ENCODE measurements at regions not wholly inside any gene's neighbourhood (a gene's known extent, or its start where the extent isn't known, plus 50 kb on each side); places are given as distances from the start of the nearest gene placed in this dataset.
"Not testable (repeated sequence)": the region's sequence is repeated elsewhere in the genome, so short reads cannot be mapped to it uniquely, and the experiment has no call there.

DNA sequence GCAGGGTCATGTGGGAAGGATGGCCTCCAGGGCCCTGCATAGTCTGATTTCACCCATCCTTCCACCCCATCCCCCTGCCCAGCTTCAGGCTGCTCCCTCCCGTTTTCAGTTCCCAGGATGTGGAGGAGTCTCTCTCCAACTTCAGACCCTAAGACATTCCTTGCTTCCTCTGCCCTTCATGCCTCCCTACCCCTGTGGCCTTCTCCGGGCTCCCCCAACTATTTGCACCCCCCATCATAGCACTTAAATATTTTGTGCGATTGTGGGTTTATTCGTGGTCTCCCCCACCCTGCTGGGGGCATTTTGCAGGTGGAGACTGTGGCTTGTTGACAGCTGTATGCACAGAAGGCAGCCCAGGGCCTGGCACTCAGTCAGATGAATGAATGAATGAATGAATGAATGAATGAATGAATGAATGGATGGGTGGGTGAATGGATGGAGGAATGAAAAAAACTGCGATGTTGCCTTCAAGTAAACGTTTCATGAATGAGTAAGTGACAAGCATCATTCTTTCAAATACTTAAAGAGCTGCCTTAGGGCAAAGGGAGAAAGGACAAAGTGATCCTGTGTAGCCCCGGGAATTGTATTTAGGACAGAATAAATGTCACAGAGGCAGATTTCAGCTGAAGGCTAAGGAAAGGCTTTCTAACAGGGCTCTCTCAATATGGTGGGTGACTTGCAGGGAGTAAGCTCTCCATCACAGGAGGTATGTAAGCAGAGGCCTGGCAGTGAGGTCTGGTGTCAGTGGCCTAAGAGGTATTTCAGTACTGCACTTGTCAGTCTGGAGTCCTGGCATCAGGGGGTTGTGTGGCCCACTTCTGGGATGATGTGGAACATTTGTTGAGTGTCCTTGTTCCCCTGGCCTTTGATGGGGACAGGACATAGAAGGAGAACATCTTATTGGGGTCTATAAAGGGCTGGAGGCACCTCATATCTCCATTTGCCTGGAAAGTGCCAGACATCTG lies 156.4 kb downstream of the PTPRU start:
- Histone ChIP-seq H3K4me1 (ENCODE audit: control insufficient read depth, low read depth, low read length) (no peaks in the 10 kb centered on the region), H3K4me3 (ENCODE audit: low read length) (no peak overlapping the region), H3K9ac (ENCODE audit: low read length) (no peak overlapping the region), H3K27me3 (ENCODE audit: control insufficient read depth, insufficient read depth, low read length) (no peaks in the 10 kb centered on the region), H3K9me3 (ENCODE audit: control insufficient read depth, low read depth, low read length) (no peaks in the 10 kb centered on the region), H3K27ac (ENCODE audit: low read length) (no peak overlapping the region), H3K36me3 (ENCODE audit: control insufficient read depth, low read depth, low read length) (no peaks in the 10 kb centered on the region)

- Histone ChIP-seq H3K4me3 (ENCODE audit: low read length) (no peak overlapping the region), H3K9me3 (ENCODE audit: control insufficient read depth, low read depth, low read length) (no peaks in the 10 kb centered on the region), H3K9ac (ENCODE audit: low read length) (no peak overlapping the region), H3K27ac (ENCODE audit: low read length) (no peak overlapping the region), H3K36me3 (ENCODE audit: control insufficient read depth, low read depth, low read length) (no peaks in the 10 kb centered on the region), H3K4me1 (ENCODE audit: control insufficient read depth, low read depth, low read length) (no peaks in the 10 kb centered on the region), H3K27me3 (ENCODE audit: control insufficient read depth, insufficient read depth, low read length) (no peaks in the 10 kb centered on the region)
These were observed 155.7 kb downstream of the PTPRU start for GRCh38 chr1:29392036-29392435.

DNA sequence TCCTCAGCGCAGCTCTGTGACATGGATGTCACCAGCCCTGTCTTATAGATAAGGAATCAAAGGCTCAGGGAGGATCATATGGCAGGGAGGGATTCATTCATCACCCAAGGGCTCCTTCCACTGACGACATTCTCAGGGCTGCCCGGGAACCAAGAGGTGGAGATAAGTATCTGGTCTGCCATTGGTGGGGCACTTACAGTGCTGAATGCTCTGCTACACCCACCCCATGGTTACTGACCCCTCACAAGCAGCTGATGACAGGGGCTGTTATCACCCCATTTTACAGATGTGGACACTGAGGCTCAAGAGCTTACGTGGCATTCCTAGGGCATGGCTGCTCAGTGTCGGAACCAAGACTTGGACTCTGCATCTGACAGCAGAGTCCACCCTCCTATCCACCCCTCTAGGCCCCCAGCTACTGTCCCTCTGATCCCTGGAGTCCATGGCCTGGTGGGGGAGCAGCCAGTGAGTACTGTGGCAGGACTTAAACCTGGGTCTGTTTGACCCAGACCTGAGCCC lies 155.1 kb downstream of the PTPRU start:
- H3K4me3 ChIP-seq (ENCODE audit: low read length): no peak overlapping the region

DNA sequence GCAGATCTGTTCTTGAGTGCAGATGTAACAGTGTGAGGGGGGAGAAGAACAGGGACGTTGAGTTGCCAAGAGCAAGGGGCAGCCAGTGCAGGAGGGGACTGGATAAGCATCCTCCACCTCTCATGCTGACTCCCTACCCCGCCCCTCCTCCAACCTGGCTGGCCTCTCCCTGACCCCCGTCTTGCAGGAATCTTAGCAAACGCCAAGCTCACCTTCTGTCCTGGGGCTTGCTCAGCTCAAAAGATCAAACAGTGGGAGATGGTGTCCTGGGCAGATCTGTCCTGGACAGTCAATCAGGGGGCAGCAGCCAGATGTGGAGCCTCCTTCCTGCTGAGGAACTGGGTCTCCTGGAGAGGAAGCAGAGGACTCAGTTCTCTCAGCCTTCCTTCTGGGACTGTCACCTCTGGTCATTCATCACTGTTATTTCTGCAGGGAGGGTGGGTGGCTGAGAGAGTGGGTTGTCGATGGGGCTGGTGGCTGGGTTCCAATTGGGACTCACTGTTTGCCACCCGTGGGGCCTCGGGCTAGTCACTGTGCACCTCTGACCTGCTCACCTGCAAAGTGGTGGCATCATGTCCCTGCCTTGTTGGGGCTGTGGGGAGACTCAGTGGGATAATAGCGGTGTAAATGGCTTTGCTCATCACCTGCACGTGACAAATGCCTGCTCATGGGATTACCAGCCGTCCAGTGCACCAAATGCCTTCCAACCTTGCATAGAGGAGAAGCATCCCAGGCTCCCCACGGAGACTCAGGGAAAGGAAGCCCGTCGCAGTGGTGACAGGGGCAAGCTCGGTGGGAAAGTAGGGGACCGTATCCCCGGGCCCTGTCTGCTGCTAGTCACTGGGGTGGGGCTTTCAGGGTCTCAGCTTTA lies 154.4 kb downstream of the PTPRU start:
- Histone ChIP-seq H3K27me3 (ENCODE audit: control insufficient read depth, insufficient read depth, low read length) (no peaks in the 10 kb centered on the region), H3K4me1 (ENCODE audit: control insufficient read depth, low read depth, low read length) (no peaks in the 10 kb centered on the region), H3K27ac (ENCODE audit: low read length) (no peak overlapping the region), H3K9ac (ENCODE audit: low read length) (no peak overlapping the region), H3K9me3 (ENCODE audit: control insufficient read depth, low read depth, low read length) (no peaks in the 10 kb centered on the region), H3K36me3 (ENCODE audit: control insufficient read depth, low read depth, low read length) (no peaks in the 10 kb centered on the region), H3K4me3 (ENCODE audit: low read length) (no peak overlapping the region)

More for the DNA sequence above, 155.1 kb downstream of the PTPRU start:
- Histone ChIP-seq H3K27me3 (ENCODE audit: control insufficient read depth, insufficient read depth, low read length) (no peaks in the 10 kb centered on the region), H3K36me3 (ENCODE audit: control insufficient read depth, low read depth, low read length) (no peaks in the 10 kb centered on the region), H3K9ac (ENCODE audit: low read length) (no peak overlapping the region), H3K27ac (ENCODE audit: low read length) (no peak overlapping the region), H3K4me1 (ENCODE audit: control insufficient read depth, low read depth, low read length) (no peaks in the 10 kb centered on the region), H3K9me3 (ENCODE audit: control insufficient read depth, low read depth, low read length) (no peaks in the 10 kb centered on the region)

- no peaks in the 10 kb centered on the region for H3K27me3 ChIP-seq (ENCODE audit: control insufficient read depth, insufficient read depth, low read length)
- no peaks in the 10 kb centered on the region for H3K36me3 ChIP-seq (ENCODE audit: control insufficient read depth, low read depth, low read length)
- H3K9ac ChIP-seq (ENCODE audit: low read length): no peak overlapping the region
- H3K4me3 ChIP-seq (ENCODE audit: low read length): no peak overlapping the region
- no peak overlapping the region for H3K27ac ChIP-seq (ENCODE audit: low read length)
- no peaks in the 10 kb centered on the region for H3K9me3 ChIP-seq (ENCODE audit: control insufficient read depth, low read depth, low read length)
- no peaks in the 10 kb centered on the region for H3K4me1 ChIP-seq (ENCODE audit: control insufficient read depth, low read depth, low read length)
These were observed 153.8 kb downstream of the PTPRU start for GRCh38 chr1:29390075-29390474.

DNA sequence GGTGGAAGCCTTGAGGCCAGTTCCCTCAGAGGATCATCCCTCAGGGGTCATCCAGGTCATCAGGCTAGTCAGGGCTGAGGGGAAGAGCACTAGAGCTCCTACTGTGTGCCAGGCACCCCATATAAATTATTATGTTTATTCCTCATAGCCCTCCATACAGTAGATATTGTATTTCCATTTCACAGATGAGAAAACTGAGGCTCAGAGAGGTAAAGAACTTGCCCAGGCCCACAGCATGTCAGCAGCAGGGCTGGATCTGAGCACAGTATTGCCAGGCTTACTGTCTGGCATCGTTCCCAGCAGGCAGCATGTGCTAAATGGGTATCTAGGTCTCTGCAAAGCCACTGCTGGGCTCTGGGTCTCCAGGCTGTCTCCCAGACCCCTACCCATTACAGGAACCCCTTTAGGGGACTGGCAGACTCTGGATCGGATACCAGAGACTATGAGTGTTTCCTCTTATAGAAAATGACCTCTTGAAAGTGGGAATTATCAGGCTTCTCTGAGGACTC lies 153.3 kb downstream of the PTPRU start:
- no peak overlapping the region for H3K9ac ChIP-seq (ENCODE audit: low read length)
- H3K4me1 ChIP-seq (ENCODE audit: control insufficient read depth, low read depth, low read length): no peaks in the 10 kb centered on the region
- no peak overlapping the region for H3K27ac ChIP-seq (ENCODE audit: low read length)
- no peak overlapping the region for H3K4me3 ChIP-seq (ENCODE audit: low read length)
- H3K9me3 ChIP-seq (ENCODE audit: control insufficient read depth, low read depth, low read length): no peaks in the 10 kb centered on the region
- H3K36me3 ChIP-seq (ENCODE audit: control insufficient read depth, low read depth, low read length): no peaks in the 10 kb centered on the region
- no peaks in the 10 kb centered on the region for H3K27me3 ChIP-seq (ENCODE audit: control insufficient read depth, insufficient read depth, low read length)

DNA sequence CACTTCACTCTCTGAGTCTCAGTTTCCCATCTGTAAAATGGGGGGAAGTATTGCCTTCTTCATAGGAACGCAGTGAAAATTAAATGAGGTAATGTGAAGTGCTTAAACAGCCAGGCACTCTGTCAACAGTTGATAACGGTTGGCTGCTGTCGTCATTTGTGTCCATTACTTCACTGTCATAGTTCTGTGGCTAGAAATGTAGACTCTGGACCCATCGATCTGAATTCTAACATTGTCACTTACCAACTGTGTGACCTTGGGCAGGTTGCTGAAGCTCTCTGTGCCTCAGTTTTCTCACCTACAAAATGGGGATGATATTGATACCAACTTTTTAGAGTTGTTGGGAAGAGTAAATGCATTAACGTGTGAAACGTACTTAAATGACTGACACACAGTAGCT lies 152.6 kb downstream of the PTPRU start:
- Histone ChIP-seq H3K27me3 (ENCODE audit: control insufficient read depth, insufficient read depth, low read length) (no peaks in the 10 kb centered on the region), H3K36me3 (ENCODE audit: control insufficient read depth, low read depth, low read length) (no peaks in the 10 kb centered on the region), H3K4me1 (ENCODE audit: control insufficient read depth, low read depth, low read length) (no peaks in the 10 kb centered on the region), H3K9ac (ENCODE audit: low read length) (no peak overlapping the region), H3K9me3 (ENCODE audit: control insufficient read depth, low read depth, low read length) (no peaks in the 10 kb centered on the region), H3K27ac (ENCODE audit: low read length) (no peak overlapping the region), H3K4me3 (ENCODE audit: low read length) (no peak overlapping the region)

DNA sequence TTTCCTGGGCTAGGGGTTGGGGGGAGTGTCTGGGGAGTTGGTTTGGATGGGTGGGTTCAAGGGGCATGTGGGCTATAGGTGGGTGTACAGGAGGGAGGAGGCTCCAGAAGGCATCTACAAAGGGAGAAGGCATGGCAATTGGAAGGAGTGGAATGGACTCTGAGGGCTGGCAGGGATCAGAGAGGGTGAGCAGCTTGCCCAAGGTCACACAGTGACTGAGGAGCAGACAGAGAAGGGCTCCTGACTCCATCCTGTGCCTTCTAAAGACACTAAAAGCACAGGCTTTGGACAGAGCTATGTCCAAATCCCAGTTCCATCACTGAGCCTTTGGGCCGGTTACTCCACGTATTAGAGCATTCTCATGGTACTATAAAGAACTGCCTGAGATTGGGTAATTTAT lies 151.8 kb downstream of the PTPRU start:
- H3K4me3 ChIP-seq (ENCODE audit: low read length): no peak overlapping the region
- H3K9me3 ChIP-seq (ENCODE audit: control insufficient read depth, low read depth, low read length): no peaks in the 10 kb centered on the region
- no peaks in the 10 kb centered on the region for H3K36me3 ChIP-seq (ENCODE audit: control insufficient read depth, low read depth, low read length)
- no peaks in the 10 kb centered on the region for H3K27me3 ChIP-seq (ENCODE audit: control insufficient read depth, insufficient read depth, low read length)
- no peak overlapping the region for H3K9ac ChIP-seq (ENCODE audit: low read length)
- H3K4me1 ChIP-seq (ENCODE audit: control insufficient read depth, low read depth, low read length): no peaks in the 10 kb centered on the region
- no peak overlapping the region for H3K27ac ChIP-seq (ENCODE audit: low read length)

DNA sequence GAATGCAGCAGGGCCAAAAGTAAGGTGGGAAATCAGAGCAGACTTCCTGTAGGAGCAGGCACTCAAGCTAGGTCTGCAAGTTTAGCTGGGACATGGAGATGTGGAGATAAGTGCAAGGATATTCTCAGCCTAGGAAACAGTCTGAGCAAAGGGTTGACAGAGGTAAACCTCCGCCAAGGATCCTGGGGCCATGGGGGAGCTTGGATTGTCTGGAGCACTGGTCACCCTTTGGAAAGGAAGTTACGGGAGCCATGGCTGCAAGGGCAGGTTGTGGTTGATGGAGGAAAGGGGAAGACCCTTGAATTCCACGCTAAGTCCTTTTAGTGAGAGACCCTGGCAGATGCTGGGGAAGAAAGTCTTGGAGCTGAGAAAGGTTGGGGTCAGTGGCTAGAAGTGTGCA lies 150.9 kb downstream of the PTPRU start:
- Histone ChIP-seq H3K4me3 (ENCODE audit: low read length) (no peak overlapping the region), H3K9me3 (ENCODE audit: control insufficient read depth, low read depth, low read length) (no peaks in the 10 kb centered on the region), H3K4me1 (ENCODE audit: control insufficient read depth, low read depth, low read length) (no peaks in the 10 kb centered on the region), H3K27ac (ENCODE audit: low read length) (no peak overlapping the region), H3K36me3 (ENCODE audit: control insufficient read depth, low read depth, low read length) (no peaks in the 10 kb centered on the region), H3K9ac (ENCODE audit: low read length) (no peak overlapping the region), H3K27me3 (ENCODE audit: control insufficient read depth, insufficient read depth, low read length) (no peaks in the 10 kb centered on the region)

DNA sequence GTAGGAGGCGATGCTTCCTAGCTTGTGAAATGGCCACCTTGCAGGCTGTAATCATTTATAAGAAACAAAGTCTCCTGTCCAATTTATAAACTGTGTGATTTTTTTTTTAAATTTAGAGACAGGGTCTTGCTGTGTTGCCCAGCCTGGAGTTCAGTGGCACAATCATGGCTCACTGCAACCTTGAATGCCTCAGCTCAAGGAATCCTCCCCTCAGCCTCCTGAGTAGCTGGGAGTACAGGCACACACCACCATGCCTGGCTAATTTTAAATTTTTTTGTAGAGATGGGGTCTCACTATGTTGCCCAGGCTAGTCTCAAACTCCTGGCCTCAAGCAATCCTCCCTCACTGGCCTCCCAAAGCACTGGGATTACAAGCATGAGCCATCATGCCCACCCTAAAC lies 150.1 kb downstream of the PTPRU start:
- H3K36me3 ChIP-seq (ENCODE audit: control insufficient read depth, low read depth, low read length); H3K27ac ChIP-seq (ENCODE audit: low read length); H3K4me1 ChIP-seq (ENCODE audit: control insufficient read depth, low read depth, low read length); H3K4me3 ChIP-seq (ENCODE audit: low read length); H3K27me3 ChIP-seq (ENCODE audit: control insufficient read depth, insufficient read depth, low read length); H3K9me3 ChIP-seq (ENCODE audit: control insufficient read depth, low read depth, low read length); H3K9ac ChIP-seq (ENCODE audit: low read length): not testable (repeated sequence)

DNA sequence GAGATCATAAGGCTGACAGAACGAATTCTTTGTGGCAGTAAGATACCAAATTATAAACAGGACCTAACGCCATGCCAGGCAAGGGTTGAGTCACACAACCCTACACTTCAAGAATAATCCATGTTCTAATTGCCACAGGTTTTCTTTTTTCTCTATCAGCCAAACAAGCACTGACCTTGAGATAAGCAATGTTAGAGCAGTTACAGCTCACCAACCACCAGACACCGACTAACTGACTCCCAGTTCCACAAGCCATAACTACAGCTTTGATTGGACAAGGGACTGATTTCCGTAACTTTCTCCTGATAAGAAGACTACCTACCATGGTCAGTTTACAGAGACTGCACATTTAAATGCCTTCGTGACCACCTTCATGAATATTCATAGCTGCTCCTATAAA lies 149.6 kb downstream of the PTPRU start:
- Histone ChIP-seq H3K9me3 (ENCODE audit: control insufficient read depth, low read depth, low read length) (no peaks in the 10 kb centered on the region), H3K27me3 (ENCODE audit: control insufficient read depth, insufficient read depth, low read length) (no peaks in the 10 kb centered on the region), H3K4me1 (ENCODE audit: control insufficient read depth, low read depth, low read length) (no peaks in the 10 kb centered on the region), H3K9ac (ENCODE audit: low read length) (no peak overlapping the region), H3K4me3 (ENCODE audit: low read length) (no peak overlapping the region), H3K27ac (ENCODE audit: low read length) (no peak overlapping the region), H3K36me3 (ENCODE audit: control insufficient read depth, low read depth, low read length) (no peaks in the 10 kb centered on the region)

All from iPS-18a (cell line).